ENCODE measurements at regions not wholly inside any gene's neighbourhood (a gene's known extent, or its start where the extent isn't known, plus 50 kb on each side); places are given as distances from the start of the nearest gene placed in this dataset.
"Not testable (repeated sequence)": the region's sequence is repeated elsewhere in the genome, so short reads cannot be mapped to it uniquely, and the experiment has no call there.

- intact Hi-C loops (cut with micrococcal nuclease); CTCF ChIA-PET; H3K4me3 Mint-ChIP-seq; H3K27me3 Mint-ChIP-seq; DNase-seq; H3K27ac ChIP-seq (ENCODE audit: low read depth, low read length); H3K36me3 ChIP-seq (ENCODE audit: control insufficient read depth in 2 of 3, insufficient read depth in 3 of 3, low read length in 3 of 3); POLR2A ChIA-PET; H3K9me3 Mint-ChIP-seq; H3K27me3 ChIP-seq (ENCODE audit: control insufficient read depth in 2 of 2, insufficient read depth in 2 of 2, low read length in 2 of 2); H3K4me1 ChIP-seq (ENCODE audit: control insufficient read depth in 2 of 2, insufficient read depth in 2 of 2, low read length in 2 of 2); H3K4me1 Mint-ChIP-seq; H3K4me3 ChIP-seq (ENCODE audit: low read length); H3K27ac Mint-ChIP-seq; H3K36me3 Mint-ChIP-seq; ATAC-seq; H3K9me3 ChIP-seq (ENCODE audit: control insufficient read depth in 2 of 3, low read length in 3 of 3): not testable (repeated sequence)
Measured at GRCh38 chr5:82420524-82420923, 142.4 kb upstream of the RPS23 start.

- no peak overlapping the region for H3K4me3 ChIP-seq (ENCODE audit: low read length)
- H3K4me1 ChIP-seq (ENCODE audit: control insufficient read depth in 2 of 2, insufficient read depth in 2 of 2, low read length in 2 of 2), result no peaks in the 10 kb centered on the region
- H3K27ac ChIP-seq (ENCODE audit: low read depth, low read length), result no peak overlapping the region
- ATAC-seq, result no peak
- Mint-ChIP-seq H3K9me3 (no peaks in the 10 kb centered on the region), H3K4me3 (no peak overlapping the region), H3K4me1 (peaks cover 0 to 7% (median 0%) of the 10 kb centered on the region in 7 donors), H3K27ac (no peak overlapping the region), H3K27me3 (peaks cover 0 to 1% (median 0%) of the 10 kb centered on the region in 5 donors), H3K36me3 (no peaks in the 10 kb centered on the region)
- CTCF ChIA-PET, result no interaction called here
- H3K9me3 ChIP-seq (ENCODE audit: control insufficient read depth in 2 of 3, low read length in 3 of 3), result no peaks in the 10 kb centered on the region
- H3K36me3 ChIP-seq (ENCODE audit: control insufficient read depth in 2 of 3, insufficient read depth in 3 of 3, low read length in 3 of 3), result no peaks in the 10 kb centered on the region
- intact Hi-C loops (cut with micrococcal nuclease), result no loop called here
- no peak for DNase-seq
- no peaks in the 10 kb centered on the region for H3K27me3 ChIP-seq (ENCODE audit: control insufficient read depth in 2 of 2, insufficient read depth in 2 of 2, low read length in 2 of 2)
- POLR2A ChIA-PET, result no interaction called here
Measured at GRCh38 chr5:82419559-82420332, 141.6 kb upstream of the RPS23 start.

GRCh38 chr5:82418608-82418950 is 140.4 kb upstream of the RPS23 start:
- Histone ChIP-seq H3K27me3 (ENCODE audit: control insufficient read depth in 2 of 2, insufficient read depth in 2 of 2, low read length in 2 of 2) (no peaks in the 10 kb centered on the region), H3K4me3 (ENCODE audit: low read length) (no peak overlapping the region), H3K36me3 (ENCODE audit: control insufficient read depth in 2 of 3, insufficient read depth in 3 of 3, low read length in 3 of 3) (no peaks in the 10 kb centered on the region), H3K4me1 (ENCODE audit: control insufficient read depth in 2 of 2, insufficient read depth in 2 of 2, low read length in 2 of 2) (no peaks in the 10 kb centered on the region), H3K27ac (ENCODE audit: low read depth, low read length) (no peak overlapping the region), H3K9me3 (ENCODE audit: control insufficient read depth in 2 of 3, low read length in 3 of 3) (no peaks in the 10 kb centered on the region)
- Mint-ChIP-seq H3K27me3 (no peaks in the 10 kb centered on the region), H3K9me3 (no peaks in the 10 kb centered on the region), H3K4me3 (no peak overlapping the region), H3K4me1 (peaks cover 0 to 7% (median 0%) of the 10 kb centered on the region in 7 donors), H3K36me3 (no peaks in the 10 kb centered on the region), H3K27ac (no peak overlapping the region)
- ChIA-PET POLR2A (no interaction called here), CTCF (no interaction called here)
- ATAC-seq (no peak), DNase-seq (no peak)
- intact Hi-C loops (cut with micrococcal nuclease), result no loop called here

- intact Hi-C loops (cut with micrococcal nuclease), result no loop called here
- Histone ChIP-seq H3K4me1 (ENCODE audit: control insufficient read depth in 2 of 2, insufficient read depth in 2 of 2, low read length in 2 of 2) (no peaks in the 10 kb centered on the region), H3K27ac (ENCODE audit: low read depth, low read length) (no peak overlapping the region), H3K9me3 (ENCODE audit: control insufficient read depth in 2 of 3, low read length in 3 of 3) (no peaks in the 10 kb centered on the region), H3K36me3 (ENCODE audit: control insufficient read depth in 2 of 3, insufficient read depth in 3 of 3, low read length in 3 of 3) (no peaks in the 10 kb centered on the region), H3K27me3 (ENCODE audit: control insufficient read depth in 2 of 2, insufficient read depth in 2 of 2, low read length in 2 of 2) (no peaks in the 10 kb centered on the region), H3K4me3 (ENCODE audit: low read length) (no peak overlapping the region)
- ATAC-seq (no peak), DNase-seq (no peak)
- no peak overlapping the region for H3K27ac Mint-ChIP-seq
- H3K9me3 Mint-ChIP-seq, result no peaks in the 10 kb centered on the region
- CTCF ChIA-PET, result no interaction called here
- no peak overlapping the region for H3K4me3 Mint-ChIP-seq
- POLR2A ChIA-PET, result no interaction called here
- no peaks in the 10 kb centered on the region for H3K36me3 Mint-ChIP-seq
- H3K4me1 Mint-ChIP-seq, result peaks cover 0 to 7% (median 0%) of the 10 kb centered on the region in 7 donors
- H3K27me3 Mint-ChIP-seq, result peaks cover 0 to 3% (median 0%) of the 10 kb centered on the region in 5 donors
Measured at GRCh38 chr5:82417776-82418607, 139.8 kb upstream of the RPS23 start.

GRCh38 chr5:82416512-82416911 is 138.4 kb upstream of the RPS23 start:
- CTCF ChIA-PET, result no interaction called here
- DNase-seq (no peak), ATAC-seq (no peak)
- H3K27ac Mint-ChIP-seq, result no peak overlapping the region
- Histone ChIP-seq H3K4me3 (ENCODE audit: low read length) (no peak overlapping the region), H3K27me3 (ENCODE audit: control insufficient read depth in 2 of 2, insufficient read depth in 2 of 2, low read length in 2 of 2) (no peaks in the 10 kb centered on the region), H3K4me1 (ENCODE audit: control insufficient read depth in 2 of 2, insufficient read depth in 2 of 2, low read length in 2 of 2) (no peaks in the 10 kb centered on the region), H3K36me3 (ENCODE audit: control insufficient read depth in 2 of 3, insufficient read depth in 3 of 3, low read length in 3 of 3) (no peaks in the 10 kb centered on the region), H3K27ac (ENCODE audit: low read depth, low read length) (no peak overlapping the region), H3K9me3 (ENCODE audit: control insufficient read depth in 2 of 3, low read length in 3 of 3) (no peaks in the 10 kb centered on the region)
- H3K9me3 Mint-ChIP-seq, result peaks cover 0 to 2% (median 0%) of the 10 kb centered on the region in 11 donors
- POLR2A ChIA-PET, result no interaction called here
- no peaks in the 10 kb centered on the region for H3K4me1 Mint-ChIP-seq
- intact Hi-C loops (cut with micrococcal nuclease), result no loop called here
- H3K4me3 Mint-ChIP-seq, result no peak overlapping the region
- H3K36me3 Mint-ChIP-seq, result peaks cover 0 to 2% (median 0%) of the 10 kb centered on the region in 5 donors
- H3K27me3 Mint-ChIP-seq, result peaks cover 0 to 6% (median 0%) of the 10 kb centered on the region in 5 donors

DNA sequence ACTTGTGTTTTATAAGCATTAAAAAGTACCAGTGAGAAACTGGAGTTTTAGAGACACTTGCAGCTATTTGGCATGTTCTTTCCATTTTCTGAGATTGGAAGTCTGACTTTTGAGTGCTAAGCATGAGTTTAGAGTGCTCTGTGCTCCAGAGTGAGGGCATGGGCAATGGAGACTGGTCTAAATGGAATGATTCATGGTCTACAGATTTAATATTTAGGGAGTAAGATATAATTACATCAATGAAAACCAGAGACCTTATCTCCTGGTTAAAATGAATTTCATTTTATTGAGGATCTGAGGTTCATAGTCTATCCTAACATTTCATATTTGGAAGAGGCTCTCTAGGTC is 135.9 kb upstream of the RPS23 start:
- Histone ChIP-seq H3K4me3 (ENCODE audit: low read length) (no peak overlapping the region), H3K27me3 (ENCODE audit: control insufficient read depth in 2 of 2, insufficient read depth in 2 of 2, low read length in 2 of 2) (no peaks in the 10 kb centered on the region), H3K4me1 (ENCODE audit: control insufficient read depth in 2 of 2, insufficient read depth in 2 of 2, low read length in 2 of 2) (no peaks in the 10 kb centered on the region), H3K36me3 (ENCODE audit: control insufficient read depth in 2 of 3, insufficient read depth in 3 of 3, low read length in 3 of 3) (no peaks in the 10 kb centered on the region), H3K9me3 (ENCODE audit: control insufficient read depth in 2 of 3, low read length in 3 of 3) (no peaks in the 10 kb centered on the region), H3K27ac (ENCODE audit: low read depth, low read length) (no peak overlapping the region)
- DNase-seq (no peak), ATAC-seq (no peak)
- intact Hi-C loops (cut with micrococcal nuclease), result no loop called here
- CTCF ChIA-PET, result no interaction called here
- peaks cover 0 to 6% (median 0%) of the 10 kb centered on the region in 5 donors for H3K27me3 Mint-ChIP-seq
- POLR2A ChIA-PET, result no interaction called here
- peaks cover 0 to 2% (median 0%) of the 10 kb centered on the region in 5 donors for H3K36me3 Mint-ChIP-seq
- peaks cover 0 to 2% (median 0%) of the 10 kb centered on the region in 11 donors for H3K9me3 Mint-ChIP-seq
- H3K27ac Mint-ChIP-seq, result no peak overlapping the region
- H3K4me1 Mint-ChIP-seq, result no peaks in the 10 kb centered on the region
- no peak overlapping the region for H3K4me3 Mint-ChIP-seq
